ENCODE measurements at regions not wholly inside any gene's neighbourhood (a gene's known extent, or its start where the extent isn't known, plus 50 kb on each side); places are given as distances from the start of the nearest gene placed in this dataset.
"Not testable (repeated sequence)": the region's sequence is repeated elsewhere in the genome, so short reads cannot be mapped to it uniquely, and the experiment has no call there.

- intact Hi-C loops (cut with DNase I) = no loop called here
- Histone ChIP-seq H3K36me3 (no peaks in the 10 kb centered on the region), H3K27ac (no peak overlapping the region)
Observed at GRCh38 chr18:76602191-76602590, 107.1 kb upstream of the ZNF516 start.

GRCh38 chr18:76600076-76600475, 105.0 kb upstream of the ZNF516 start:
- H3K4me1 ChIP-seq = not testable (repeated sequence)

More at GRCh38 chr18:76602191-76602590, 107.1 kb upstream of the ZNF516 start:
- no peaks in the 10 kb centered on the region for H3K9me3 ChIP-seq
- H3K4me1 ChIP-seq = no peaks in the 10 kb centered on the region
- no peak overlapping the region for H3K4me3 ChIP-seq
- no peak for DNase-seq (ENCODE audit: low spot score in 2 of 2)
- no peaks in the 10 kb centered on the region for H3K27me3 ChIP-seq
- no peak for TF ChIP-seq CTCF (IDR thresholded peaks at IDR 0.05)

GRCh38 chr18:76594966-76595365, 99.9 kb upstream of the ZNF516 start:
- DNase-seq (ENCODE audit: low spot score in 2 of 2) = no peak
- H3K4me3 ChIP-seq = no peak overlapping the region
- intact Hi-C loops (cut with DNase I) = no loop called here
- H3K27ac ChIP-seq = no peak overlapping the region
- no peaks in the 10 kb centered on the region for H3K36me3 ChIP-seq
- H3K27me3 ChIP-seq = no peaks in the 10 kb centered on the region
- no peaks in the 10 kb centered on the region for H3K9me3 ChIP-seq
- H3K4me1 ChIP-seq = no peaks in the 10 kb centered on the region
- TF ChIP-seq CTCF (IDR thresholded peaks at IDR 0.05) = no peak

More at GRCh38 chr18:76600076-76600475, 105.0 kb upstream of the ZNF516 start:
- H3K9me3 ChIP-seq; H3K27ac ChIP-seq; H3K36me3 ChIP-seq; DNase-seq (ENCODE audit: low spot score in 2 of 2); H3K27me3 ChIP-seq; H3K4me3 ChIP-seq; intact Hi-C loops (cut with DNase I): not testable (repeated sequence)

- H3K27me3 ChIP-seq = no peaks in the 10 kb centered on the region
- H3K9me3 ChIP-seq = no peaks in the 10 kb centered on the region
- H3K36me3 ChIP-seq = no peaks in the 10 kb centered on the region
- no peak overlapping the region for H3K4me3 ChIP-seq
- no peaks in the 10 kb centered on the region for H3K4me1 ChIP-seq
- intact Hi-C loops (cut with DNase I) = no loop called here
- H3K27ac ChIP-seq = no peak overlapping the region
- no peak for TF ChIP-seq CTCF (IDR thresholded peaks at IDR 0.05)
- no peak for DNase-seq (ENCODE audit: low spot score in 2 of 2)
Observed at GRCh38 chr18:76593843-76594242, 98.8 kb upstream of the ZNF516 start.

GRCh38 chr18:76592981-76593381, 97.9 kb upstream of the ZNF516 start:
- Histone ChIP-seq H3K27me3 (no peaks in the 10 kb centered on the region), H3K4me1 (no peaks in the 10 kb centered on the region)
- intact Hi-C loops (cut with DNase I) = no loop called here

GRCh38 chr18:76592096-76592495, 97.1 kb upstream of the ZNF516 start:
- no peak overlapping the region for H3K4me3 ChIP-seq
- no peak for TF ChIP-seq CTCF (IDR thresholded peaks at IDR 0.05)
- intact Hi-C loops (cut with DNase I) = no loop called here
- no peak overlapping the region for H3K27ac ChIP-seq
- H3K27me3 ChIP-seq = no peaks in the 10 kb centered on the region
- H3K36me3 ChIP-seq = no peaks in the 10 kb centered on the region
- DNase-seq (ENCODE audit: low spot score in 2 of 2) = no peak
- no peaks in the 10 kb centered on the region for H3K9me3 ChIP-seq
- H3K4me1 ChIP-seq = no peaks in the 10 kb centered on the region

More at GRCh38 chr18:76592981-76593381, 97.9 kb upstream of the ZNF516 start:
- no peak overlapping the region for H3K27ac ChIP-seq
- no peak overlapping the region for H3K4me3 ChIP-seq
- H3K9me3 ChIP-seq = no peaks in the 10 kb centered on the region
- DNase-seq (ENCODE audit: low spot score in 2 of 2) = no peak
- H3K36me3 ChIP-seq = no peaks in the 10 kb centered on the region
- TF ChIP-seq CTCF (IDR thresholded peaks at IDR 0.05) = no peak
